ENCODE measurements at regions not wholly inside any gene's neighbourhood (a gene's known extent, or its start where the extent isn't known, plus 50 kb on each side); places are given as distances from the start of the nearest gene placed in this dataset.

DNA sequence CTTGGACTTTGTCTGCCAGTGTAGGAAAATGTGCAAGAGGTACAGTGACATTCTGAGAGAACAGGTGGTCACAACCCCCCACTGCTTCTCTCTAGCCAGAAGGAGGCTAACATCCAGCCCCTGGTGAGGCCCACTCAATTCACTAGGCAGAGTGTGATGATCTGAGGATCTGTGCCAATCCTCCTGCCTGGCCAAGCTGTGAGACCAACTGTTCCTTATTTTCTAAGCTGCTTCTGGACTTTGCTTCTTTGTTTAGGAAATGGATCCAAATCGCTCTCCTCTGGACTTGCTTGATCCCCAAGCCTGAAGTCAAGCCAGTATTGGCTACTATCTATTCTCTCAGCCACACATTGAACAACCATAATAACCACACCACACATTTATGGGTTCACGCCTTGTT is 202.8 kb downstream of the PIK3C3 start:
- Histone ChIP-seq H3K4me1 (no peaks in the 10 kb centered on the region), H3K27me3 (no peaks in the 10 kb centered on the region), H3K36me3 (no peaks in the 10 kb centered on the region), H3K9me3 (no peaks in the 10 kb centered on the region), H3K4me3 (no peak overlapping the region), H3K27ac (no peak overlapping the region)
- TF ChIP-seq POLR2AphosphoS5 (IDR thresholded peaks at IDR 0.05) (no peak), POLR2A (IDR thresholded peaks at IDR 0.05) (no peak), CTCF (IDR thresholded peaks at IDR 0.05) (no peak)
- no peak for DNase-seq (ENCODE audit: low spot score in 2 of 2)
- intact Hi-C loops (cut with DNase I; ENCODE audit: low total_unique reads), result no loop called here

DNA sequence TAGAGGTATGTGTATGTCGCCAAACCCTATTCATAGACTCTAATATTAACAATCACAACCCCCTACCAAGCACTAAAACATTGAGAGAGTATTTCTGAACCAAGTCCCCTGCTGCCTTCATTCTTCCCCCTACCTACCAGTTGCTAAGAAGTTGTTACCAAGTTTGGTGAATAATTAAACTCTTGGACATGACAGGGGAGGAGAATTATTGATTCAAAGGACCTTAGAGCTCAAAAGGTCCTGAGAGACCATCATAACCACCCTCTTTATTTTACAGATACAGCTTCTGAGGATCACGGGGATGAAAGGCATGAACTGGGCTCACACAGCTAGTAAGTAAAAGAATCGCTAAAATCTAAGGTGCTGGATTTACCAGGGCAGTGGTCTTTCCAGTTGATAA is 204.1 kb downstream of the PIK3C3 start:
- Histone ChIP-seq H3K27me3 (no peaks in the 10 kb centered on the region), H3K27ac (no peak overlapping the region), H3K9me3 (no peaks in the 10 kb centered on the region), H3K4me3 (no peak overlapping the region), H3K36me3 (no peaks in the 10 kb centered on the region), H3K4me1 (no peaks in the 10 kb centered on the region)
- intact Hi-C loops (cut with DNase I; ENCODE audit: low total_unique reads), result no loop called here
- TF ChIP-seq POLR2AphosphoS5 (IDR thresholded peaks at IDR 0.05) (no peak), POLR2A (IDR thresholded peaks at IDR 0.05) (no peak), CTCF (IDR thresholded peaks at IDR 0.05) (no peak)
- DNase-seq (ENCODE audit: low spot score in 2 of 2), result no peak

DNA sequence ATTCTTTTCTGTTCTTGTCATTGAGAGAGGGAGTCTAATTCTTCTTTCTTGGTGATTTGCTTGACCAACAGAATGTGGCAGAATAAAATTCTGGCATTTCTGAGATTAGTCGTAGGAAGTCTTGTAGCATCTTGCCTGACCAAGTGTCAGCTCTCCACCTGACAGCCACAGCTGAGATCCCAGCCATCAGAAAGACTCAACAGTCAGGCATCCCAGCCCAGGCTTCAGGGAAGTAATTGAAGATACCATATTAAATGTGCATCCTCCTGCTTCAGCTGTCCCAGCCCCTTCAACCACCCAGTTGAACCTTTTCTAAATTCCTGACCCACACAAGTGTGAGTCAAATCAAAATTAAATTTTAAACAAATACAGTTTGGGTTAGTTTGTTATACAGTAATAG is 208.3 kb downstream of the PIK3C3 start:
- no peak overlapping the region for H3K4me3 ChIP-seq
- intact Hi-C loops (cut with DNase I; ENCODE audit: low total_unique reads), result loop anchor here (1.0 to 5.0 kb wide), 2 partner anchors 17 to 564 kb away; no protein-coding TSS in a partner anchor

DNA sequence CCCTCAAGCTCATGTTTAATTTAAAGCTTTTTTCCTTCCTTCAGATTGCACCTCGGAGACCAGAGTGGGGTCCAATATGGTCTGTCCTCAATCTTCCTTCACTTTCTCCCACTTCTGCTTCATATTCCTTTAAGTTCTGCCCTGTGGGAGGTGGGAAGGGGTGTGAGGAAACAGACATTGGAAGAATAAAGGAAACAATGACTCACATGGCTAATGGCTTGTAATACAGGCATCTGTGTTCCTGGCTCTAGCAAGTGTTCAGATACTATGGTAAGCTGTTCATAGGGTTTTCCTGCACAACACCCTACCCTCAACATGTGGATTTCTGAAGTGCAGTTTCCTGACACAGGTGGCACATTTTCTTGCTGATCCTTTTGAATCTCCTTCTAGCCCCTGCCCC is 209.5 kb downstream of the PIK3C3 start:
- no peaks in the 10 kb centered on the region for H3K9me3 ChIP-seq
- no peak overlapping the region for H3K27ac ChIP-seq
- H3K4me3 ChIP-seq, result no peak overlapping the region
- intact Hi-C loops (cut with DNase I; ENCODE audit: low total_unique reads), result loop anchor here (5.0 kb wide), 1 partner anchor 563 kb away; no protein-coding TSS in a partner anchor
- H3K36me3 ChIP-seq, result no peaks in the 10 kb centered on the region
- TF ChIP-seq POLR2AphosphoS5 (IDR thresholded peaks at IDR 0.05), result no peak
- TF ChIP-seq CTCF (IDR thresholded peaks at IDR 0.05), result no peak
- TF ChIP-seq POLR2A (IDR thresholded peaks at IDR 0.05), result no peak
- no peaks in the 10 kb centered on the region for H3K27me3 ChIP-seq
- no peaks in the 10 kb centered on the region for H3K4me1 ChIP-seq
- no peak for DNase-seq (ENCODE audit: low spot score in 2 of 2)

More for the DNA sequence above, 208.3 kb downstream of the PIK3C3 start:
- Histone ChIP-seq H3K4me1 (no peaks in the 10 kb centered on the region), H3K27me3 (no peaks in the 10 kb centered on the region), H3K36me3 (no peaks in the 10 kb centered on the region), H3K9me3 (no peaks in the 10 kb centered on the region), H3K27ac (no peak overlapping the region)
- no peak for DNase-seq (ENCODE audit: low spot score in 2 of 2)
- TF ChIP-seq POLR2A (IDR thresholded peaks at IDR 0.05) (no peak), POLR2AphosphoS5 (IDR thresholded peaks at IDR 0.05) (no peak), CTCF (IDR thresholded peaks at IDR 0.05) (no peak)

GRCh38 chr18:42165922-42166513 is 211.0 kb downstream of the PIK3C3 start:
- TF ChIP-seq CTCF (IDR thresholded peaks at IDR 0.05) (no peak), POLR2AphosphoS5 (IDR thresholded peaks at IDR 0.05) (no peak), POLR2A (IDR thresholded peaks at IDR 0.05) (no peak)
- intact Hi-C loops (cut with DNase I; ENCODE audit: low total_unique reads), result no loop called here
- H3K36me3 ChIP-seq, result no peaks in the 10 kb centered on the region
- H3K4me3 ChIP-seq, result no peak overlapping the region
- no peak overlapping the region for H3K27ac ChIP-seq
- DNase-seq (ENCODE audit: low spot score in 2 of 2), result no peak
- H3K27me3 ChIP-seq, result no peaks in the 10 kb centered on the region
- no peaks in the 10 kb centered on the region for H3K9me3 ChIP-seq
- no peaks in the 10 kb centered on the region for H3K4me1 ChIP-seq

Measured in breast epithelium (tissue), 4 donors.